GM18499 (cell line): ENCODE measurements at regions not wholly inside any gene's neighbourhood (a gene's known extent, or its start where the extent isn't known, plus 50 kb on each side); places are given as distances from the start of the nearest gene placed in this dataset.
"Not testable (repeated sequence)": the region's sequence is repeated elsewhere in the genome, so short reads cannot be mapped to it uniquely, and the experiment has no call there.

Experiments used
- ATAC-seq: cut with Tn5 transposase; IDR thresholded peaks from one replicate; pipeline ENCODE4 v1.9.1; 2021; ENCODE audit warnings: moderate number of reproducible peaks; ENCODE audit not compliant: insufficient read depth, unreplicated experiment

DNA sequence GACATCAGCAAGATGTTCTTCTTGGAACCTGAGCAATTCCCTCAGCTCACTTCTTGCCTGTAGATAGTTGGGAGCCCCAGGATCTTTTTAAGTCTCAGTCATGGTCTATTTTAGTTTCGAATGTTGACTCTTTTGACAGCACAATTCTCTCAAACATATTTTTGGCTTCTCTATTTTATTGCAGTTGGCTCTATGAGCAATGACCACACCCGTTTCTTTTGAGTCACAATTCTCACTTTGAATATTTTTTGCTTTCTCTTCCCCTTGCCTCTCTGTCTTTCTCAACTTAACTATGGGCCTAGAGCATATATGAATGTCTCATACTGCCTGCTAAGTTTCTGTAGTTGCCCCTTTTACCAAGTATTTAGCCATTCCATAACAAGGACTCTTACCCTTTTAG, 222.8 kb downstream of the PTN start:
- ATAC-seq: peak; percentile 92

- ATAC-seq: no peak
Observed at GRCh38 chr7:137110535-137110934, 233.0 kb downstream of the PTN start.

GRCh38 chr7:137110091-137110509, 233.4 kb downstream of the PTN start:
- ATAC-seq: no peak

GRCh38 chr7:137107802-137108201, 235.7 kb downstream of the PTN start:
- not testable (repeated sequence) for ATAC-seq

DNA sequence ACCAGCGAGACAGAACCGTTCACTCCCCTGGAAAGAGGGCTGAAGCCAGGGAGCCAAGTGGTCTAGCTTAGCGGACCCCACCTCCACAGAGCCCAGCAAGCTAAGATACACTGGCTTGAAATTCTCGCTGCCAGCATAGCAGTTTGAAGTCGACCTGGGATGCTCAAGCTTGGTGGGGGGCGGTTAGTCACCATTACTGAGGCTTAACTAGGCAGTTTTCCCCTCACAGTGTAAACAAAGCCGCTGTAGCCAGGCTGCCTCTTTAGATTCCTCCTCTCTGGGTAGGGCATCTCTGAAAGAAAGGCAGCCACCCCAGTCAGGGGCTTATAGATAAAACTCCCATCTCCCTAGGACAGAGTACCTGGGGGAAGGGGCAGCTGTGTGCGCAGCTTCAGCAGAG, 235.1 kb downstream of the CHRM2 start:
- not testable (repeated sequence) for ATAC-seq

- no peak for ATAC-seq
Observed at GRCh38 chr7:137097111-137097510, 228.7 kb downstream of the CHRM2 start.

GRCh38 chr7:137096607-137097006, 228.2 kb downstream of the CHRM2 start:
- no peak for ATAC-seq

DNA sequence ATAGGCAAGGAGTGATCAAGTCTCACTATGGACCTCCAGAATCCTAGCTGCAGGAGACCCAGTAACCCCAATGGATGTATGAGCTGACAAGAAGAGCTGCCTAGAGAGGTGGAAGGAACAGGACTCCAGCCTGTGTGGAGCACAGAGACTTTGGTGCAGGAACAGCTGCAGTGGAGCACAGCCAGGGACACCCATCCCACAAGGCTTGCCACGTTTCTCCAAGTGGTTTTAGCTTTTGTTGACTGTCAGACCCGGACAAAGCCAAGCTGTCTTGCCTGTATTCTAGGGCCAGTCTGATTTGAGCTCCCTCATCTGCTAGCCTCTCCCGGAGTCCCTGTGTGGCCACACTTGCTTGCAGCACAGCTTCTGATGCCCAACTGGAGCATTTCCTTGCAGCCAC, 224.7 kb downstream of the CHRM2 start:
- ATAC-seq: no peak

DNA sequence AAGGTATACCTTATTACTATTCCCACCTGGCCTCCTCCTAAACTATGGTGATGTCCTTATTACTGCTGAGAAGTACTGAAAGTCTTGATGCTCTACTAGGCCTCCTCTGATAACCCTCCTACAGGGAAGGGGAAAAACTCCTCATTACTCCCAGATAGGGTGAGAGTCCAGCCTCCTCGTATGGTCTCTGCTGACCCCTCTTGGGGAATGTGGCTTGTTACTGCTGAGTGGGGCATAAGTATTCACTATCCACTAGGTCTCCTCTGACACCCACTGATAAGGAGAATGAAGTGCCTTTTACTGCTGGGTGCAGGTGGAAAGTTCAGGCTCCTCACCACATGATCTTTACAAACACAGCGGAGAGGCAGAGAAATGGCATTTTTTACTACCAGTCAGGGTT, 222.9 kb downstream of the CHRM2 start:
- no peak for ATAC-seq

- ATAC-seq: no peak
Observed at GRCh38 chr7:137086896-137087295, 218.4 kb downstream of the CHRM2 start.

- ATAC-seq: no peak
Observed at GRCh38 chr7:137084607-137085380, 216.3 kb downstream of the CHRM2 start.

- no peak for ATAC-seq
Observed at GRCh38 chr7:137082391-137082790, 213.9 kb downstream of the CHRM2 start.

DNA sequence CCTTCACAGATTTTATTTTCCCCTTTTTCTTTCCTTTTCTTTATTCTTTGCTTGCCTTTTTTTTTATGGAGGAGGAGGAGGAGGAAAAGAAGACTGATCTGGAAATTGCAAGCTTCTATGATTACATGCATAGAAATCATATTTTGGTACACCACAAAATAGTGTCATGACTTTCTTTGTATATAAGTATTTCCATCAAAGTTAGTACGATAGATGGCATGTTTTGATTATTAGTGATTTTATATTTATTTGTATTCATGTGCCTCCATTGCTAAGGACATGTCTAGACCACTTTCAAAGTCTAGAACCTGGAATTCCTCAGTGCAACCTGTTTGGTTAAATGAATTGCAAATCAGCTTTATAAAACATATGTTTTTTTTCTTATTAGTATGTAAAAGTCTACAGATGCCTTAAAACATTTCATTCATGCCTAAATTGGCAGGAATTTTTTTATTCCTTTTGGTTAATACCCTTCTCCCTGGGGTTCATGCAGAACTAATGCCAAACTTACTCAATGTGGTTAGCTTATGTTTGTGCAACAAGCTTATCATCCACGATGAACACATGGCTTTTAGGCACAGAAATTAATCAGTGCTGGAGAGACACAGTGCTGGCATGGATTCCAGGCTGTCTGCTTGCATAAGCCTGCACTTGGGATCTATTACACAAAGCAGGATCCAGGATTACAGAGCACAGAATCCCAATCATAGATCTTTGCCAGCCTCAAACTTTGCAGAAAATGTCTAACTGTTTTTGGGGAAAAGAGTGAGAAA, 213.1 kb downstream of the CHRM2 start:
- no peak for ATAC-seq

DNA sequence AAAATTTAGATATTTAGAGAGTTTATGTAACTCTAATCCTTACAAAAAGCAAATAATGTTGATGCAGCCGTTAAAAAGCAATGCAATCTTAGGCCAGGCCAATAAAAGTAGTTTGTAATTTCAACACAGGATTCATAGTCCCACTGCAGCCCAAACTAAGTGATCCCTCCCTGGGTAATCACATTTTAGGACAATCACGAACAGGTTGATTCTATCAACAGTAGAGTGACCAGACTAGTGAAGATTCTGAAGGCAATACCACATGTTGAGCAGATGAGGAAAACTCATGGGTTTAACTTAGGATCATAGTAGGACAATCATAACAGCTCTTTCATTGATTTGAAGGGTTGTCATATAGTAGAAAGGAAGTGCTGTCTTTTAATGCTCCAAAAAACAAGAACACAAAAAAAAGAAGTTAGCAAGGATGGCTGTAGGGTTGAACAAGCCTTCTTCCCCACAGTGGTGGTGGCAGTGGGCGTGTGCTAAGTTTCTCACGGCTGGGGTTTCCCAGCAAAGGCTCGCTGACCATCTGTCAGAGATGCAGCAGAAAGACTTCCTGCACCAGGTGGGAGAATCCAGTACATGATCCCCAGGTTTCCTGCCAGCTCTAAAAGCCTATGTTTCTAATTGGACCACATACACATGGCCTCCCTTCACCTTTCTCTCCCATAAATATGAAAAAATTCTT, 212.2 kb downstream of the CHRM2 start:
- ATAC-seq: no peak

- no peak for ATAC-seq
Observed at GRCh38 chr7:137078781-137079180, 210.3 kb downstream of the CHRM2 start.

DNA sequence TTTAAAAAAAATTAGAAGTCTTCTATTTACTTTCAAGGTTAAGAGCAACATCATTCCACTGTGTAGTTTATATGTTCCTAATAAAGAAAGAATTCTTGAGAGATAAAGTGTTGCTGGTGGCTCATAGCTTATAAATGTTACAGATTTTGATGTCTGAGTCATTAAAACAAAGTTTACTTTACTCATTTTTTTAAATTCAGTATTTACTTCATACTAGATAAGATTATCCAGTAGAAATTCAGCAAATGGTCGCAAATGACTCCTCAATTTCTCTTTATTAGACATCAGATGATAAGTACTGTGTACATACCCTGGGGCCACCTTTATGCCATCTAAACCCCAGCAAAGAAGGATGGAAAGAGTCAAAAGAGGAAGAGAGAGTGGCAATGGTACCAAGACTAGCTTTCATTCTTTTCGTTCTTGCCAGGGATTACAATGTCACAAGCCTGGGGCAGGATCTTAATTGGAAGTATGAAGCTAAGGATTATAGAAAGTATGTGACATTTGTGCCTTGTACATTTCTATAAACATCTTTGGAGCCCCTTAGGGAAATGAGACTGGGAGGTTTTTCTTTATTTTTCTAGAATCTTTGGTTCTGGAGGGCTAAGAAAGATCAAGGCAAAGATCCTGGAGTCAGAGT, 206.1 kb downstream of the CHRM2 start:
- ATAC-seq: no peak

- no peak for ATAC-seq
Observed at GRCh38 chr7:137073571-137074325, 205.3 kb downstream of the CHRM2 start.
